SKM-1 treated with dmso at 0.1 percent for 144 hours (cell line): ENCODE measurements at regions not wholly inside any gene's neighbourhood (a gene's known extent, or its start where the extent isn't known, plus 50 kb on each side); places are given as distances from the start of the nearest gene placed in this dataset.
"Not testable (repeated sequence)": the region's sequence is repeated elsewhere in the genome, so short reads cannot be mapped to it uniquely, and the experiment has no call there.

ENCODE experiments used
- DNase-seq: peaks from one replicate; lab custom pipeline; 2025; ENCODE audit not compliant: unreplicated experiment; lab: John Stamatoyannopoulos, UW

- no peak for DNase-seq
These were observed 131.9 kb downstream of the NPR3 start for GRCh38 chr5:32842813-32843530.

GRCh38 chr5:32843531-32843895 lies 132.4 kb downstream of the NPR3 start:
- no peak for DNase-seq

DNA sequence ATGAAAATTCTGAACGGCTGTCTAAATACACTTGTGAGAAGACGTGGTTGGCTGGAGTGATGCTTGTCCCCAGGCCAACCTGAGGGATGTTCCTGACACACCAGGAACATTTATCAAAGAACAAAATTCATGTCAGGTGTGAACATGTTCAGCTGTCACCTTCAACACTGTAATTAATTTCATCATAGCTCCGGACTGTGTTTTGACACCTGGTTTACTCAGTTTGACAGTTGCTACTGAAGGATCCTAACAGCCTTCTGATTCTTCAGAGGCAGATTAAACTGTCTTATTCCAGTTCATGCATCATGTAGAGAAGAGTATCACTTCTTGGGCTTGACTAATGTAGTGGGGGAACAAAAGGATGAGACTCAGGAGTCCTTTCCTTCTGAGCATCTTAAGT lies 134.1 kb downstream of the NPR3 start:
- no peak for DNase-seq

DNA sequence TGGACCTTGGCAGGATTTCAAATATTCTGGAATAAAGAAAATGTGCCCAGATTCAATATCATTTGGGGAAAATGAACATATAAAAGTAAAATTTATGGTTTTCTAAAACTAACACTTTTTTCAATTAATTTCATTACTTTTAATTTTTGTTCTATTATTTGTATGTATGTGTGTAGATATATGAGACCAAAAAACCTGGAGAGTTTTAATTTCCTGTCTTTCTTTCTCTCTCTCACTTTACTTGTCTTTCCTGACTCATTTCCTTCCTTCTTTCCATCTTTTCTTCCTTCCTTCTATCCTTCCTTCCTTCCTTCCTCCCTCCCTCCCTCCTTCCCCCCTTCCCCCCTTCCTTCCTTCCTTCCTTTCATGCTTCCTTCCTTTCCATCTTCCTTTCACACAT lies 137.0 kb downstream of the NPR3 start:
- DNase-seq: no peak

DNA sequence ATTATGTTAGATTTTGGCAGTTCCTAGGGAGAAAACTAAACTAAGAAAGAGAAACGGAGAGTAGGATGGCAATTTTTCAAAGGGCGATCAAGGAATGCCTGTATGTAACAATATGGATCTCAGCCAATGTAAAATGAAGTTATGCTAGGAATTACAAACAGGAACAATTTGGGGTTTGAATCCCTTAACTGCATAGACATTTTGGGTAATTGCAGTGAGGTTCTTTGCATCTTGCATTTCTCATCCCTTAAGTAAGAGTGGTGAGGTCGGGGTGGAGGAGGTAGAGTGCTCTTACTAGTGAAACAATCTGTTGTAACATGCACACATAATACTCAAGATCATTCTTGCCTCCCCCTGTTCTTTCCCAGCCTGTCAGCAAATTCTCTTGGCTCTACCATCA lies 137.6 kb downstream of the NPR3 start:
- no peak for DNase-seq

DNA sequence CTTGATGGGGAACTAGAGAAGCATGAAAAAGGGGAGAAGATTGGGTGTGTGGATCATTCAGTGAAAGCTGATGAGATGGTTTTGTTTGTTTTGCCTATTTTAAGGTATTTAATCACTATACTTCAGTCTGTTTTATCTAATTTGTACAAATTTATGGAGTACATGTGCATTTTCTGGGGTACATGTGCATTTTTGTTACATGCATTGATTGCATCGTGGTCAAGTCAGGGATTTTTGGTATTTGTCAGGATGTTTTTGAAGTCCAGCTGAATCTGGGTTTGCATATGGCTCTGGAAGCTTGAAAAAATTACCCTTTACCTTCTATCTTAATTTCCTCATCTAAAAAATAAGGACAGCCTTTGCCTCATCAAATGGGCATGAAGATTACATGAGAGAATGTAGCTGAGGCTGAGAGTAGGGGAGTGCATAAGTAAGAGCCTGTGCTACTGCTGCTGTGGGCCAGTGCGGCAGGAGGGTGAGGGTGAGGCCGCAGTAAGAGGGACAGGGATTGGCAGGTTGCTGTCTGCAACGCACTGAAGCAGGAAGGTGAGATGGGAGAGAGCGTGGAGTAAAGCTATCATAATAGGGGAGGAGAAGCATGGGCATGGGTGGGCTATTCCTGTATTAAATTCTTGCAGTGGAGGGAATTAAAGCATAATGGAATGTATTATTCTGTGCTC lies 139.8 kb downstream of the NPR3 start:
- no peak for DNase-seq

DNA sequence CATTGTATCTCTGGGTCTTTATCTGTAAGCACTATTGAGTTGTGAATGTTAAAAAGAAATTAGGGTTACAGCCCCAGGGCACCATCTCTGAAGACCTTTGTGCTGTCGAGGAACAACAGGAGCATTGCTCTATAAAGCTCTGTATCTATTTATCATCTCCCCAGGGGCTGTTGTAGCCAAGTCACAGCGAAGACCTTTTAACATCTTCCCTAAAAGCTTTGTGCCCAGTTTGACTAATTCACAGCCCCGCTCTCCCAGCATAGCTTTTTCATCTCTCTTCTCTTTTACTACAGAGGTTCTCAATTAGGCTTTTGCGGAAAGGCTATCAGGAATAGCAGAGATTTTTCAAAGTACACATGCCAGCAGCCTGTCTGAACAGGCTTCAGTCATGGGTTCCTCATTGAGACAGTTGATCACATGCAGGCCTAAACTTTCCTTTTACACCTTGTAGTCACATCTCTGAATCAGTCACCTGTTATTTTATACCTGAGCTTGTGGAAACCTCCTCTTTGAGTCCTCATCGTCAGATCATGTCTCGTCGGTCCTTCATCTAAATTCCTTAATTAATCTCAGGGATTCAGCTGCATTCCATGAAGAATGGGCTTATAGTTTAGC lies 140.5 kb downstream of the NPR3 start:
- DNase-seq: no peak

DNA sequence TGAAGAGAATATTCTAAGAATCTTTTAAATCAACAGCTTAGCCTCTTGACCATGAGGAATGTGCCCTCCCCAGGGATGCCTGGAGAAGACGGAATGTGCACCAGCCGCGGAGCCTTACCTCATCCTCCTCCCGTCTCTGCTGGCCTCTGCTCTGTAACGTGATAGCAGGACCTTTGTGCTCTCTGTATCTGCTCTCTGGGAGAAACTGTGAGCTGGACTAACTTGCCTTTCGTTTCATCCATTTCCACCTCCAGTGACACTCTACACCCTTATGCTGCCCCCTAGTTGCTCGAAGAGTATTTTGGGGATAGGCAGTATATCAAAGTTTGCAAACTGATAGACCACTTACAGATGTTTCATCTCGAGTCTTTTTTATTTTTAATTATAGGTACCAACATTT lies 141.4 kb downstream of the NPR3 start:
- no peak for DNase-seq

- no peak for DNase-seq
These were observed 141.9 kb downstream of the NPR3 start for GRCh38 chr5:32852976-32853375.

- DNase-seq: no peak
These were observed 143.4 kb downstream of the NPR3 start for GRCh38 chr5:32854473-32854872.

DNA sequence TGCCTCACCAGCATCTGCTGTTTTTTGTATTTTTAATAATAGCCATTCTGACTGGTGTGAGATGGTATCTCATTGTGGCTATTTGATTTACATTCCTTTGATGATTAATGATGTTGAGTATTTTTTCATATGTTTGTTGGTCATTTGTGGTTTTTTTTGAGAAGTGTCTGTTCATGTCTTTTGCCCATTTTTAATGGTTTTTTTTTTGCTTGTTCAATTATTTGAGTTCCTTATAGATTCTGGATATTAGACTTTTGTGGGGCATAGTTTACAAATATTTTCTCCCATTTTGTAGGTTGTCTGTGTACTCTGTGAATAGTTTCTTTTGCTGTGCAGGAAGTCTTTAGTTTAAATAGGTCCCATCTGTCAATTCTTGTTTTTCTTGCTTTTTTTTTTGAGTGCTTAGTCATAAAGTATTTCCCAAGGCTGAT lies 148.1 kb downstream of the NPR3 start:
- no peak for DNase-seq

DNA sequence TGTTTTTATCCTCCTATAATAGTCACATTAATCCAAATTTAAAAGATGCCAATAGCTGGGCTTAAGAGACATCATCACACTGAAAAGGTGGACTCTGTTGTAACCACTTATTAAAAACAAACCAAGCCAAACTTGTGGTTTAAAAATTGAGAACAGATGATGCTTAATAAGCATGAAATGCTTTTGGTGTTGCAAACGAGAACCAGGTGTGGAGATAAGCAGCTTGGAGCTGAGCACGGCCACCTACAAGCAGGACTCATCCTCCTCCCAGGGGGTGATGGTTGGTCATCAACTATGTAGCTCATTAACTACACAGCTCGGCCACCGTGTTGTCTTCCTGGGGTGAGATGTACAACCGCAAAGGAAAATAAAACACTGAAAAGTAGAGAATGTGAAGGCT lies 154.4 kb downstream of the NPR3 start:
- no peak for DNase-seq

GRCh38 chr5:32866138-32866537 lies 155.0 kb downstream of the NPR3 start:
- no peak for DNase-seq

GRCh38 chr5:32869216-32869615 lies 158.1 kb downstream of the NPR3 start:
- no peak for DNase-seq

DNA sequence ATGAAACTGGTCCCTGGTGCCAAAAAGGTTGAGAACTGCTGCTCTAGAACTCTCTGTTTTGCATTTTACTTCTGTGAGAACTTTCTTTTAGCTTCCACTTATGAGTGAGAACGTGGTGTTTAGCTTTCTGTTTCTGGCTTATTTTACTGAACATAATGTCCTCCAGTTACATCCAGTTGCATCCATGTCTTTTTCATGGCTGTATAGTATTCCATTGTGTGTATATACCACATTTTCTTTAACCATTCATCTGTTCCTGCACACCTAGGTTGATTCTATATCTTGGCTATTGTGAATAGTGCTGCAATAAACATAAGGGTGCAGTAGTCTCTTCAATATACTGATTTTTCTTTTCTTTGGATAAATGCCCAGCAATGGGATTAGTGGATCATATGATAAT lies 165.7 kb downstream of the NPR3 start:
- DNase-seq: no peak

DNA sequence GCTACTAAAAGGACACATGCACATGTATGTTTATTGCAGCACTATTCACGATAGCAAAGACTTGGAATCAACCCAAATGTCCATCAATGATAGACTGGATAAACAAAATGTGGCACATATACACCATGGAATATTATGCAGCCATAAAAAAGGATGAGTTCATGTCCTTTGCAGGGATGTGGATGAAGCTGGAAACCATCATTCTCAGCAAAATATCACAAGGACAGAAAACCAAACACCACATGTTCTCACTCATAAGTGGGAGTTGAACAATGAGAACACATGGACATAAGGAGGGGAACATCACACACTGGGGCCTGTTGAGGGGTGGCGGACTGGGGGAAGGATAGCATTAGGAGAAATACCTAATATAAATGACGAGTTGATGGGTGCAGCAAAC lies 168.2 kb downstream of the NPR3 start:
- not testable (repeated sequence) for DNase-seq

DNA sequence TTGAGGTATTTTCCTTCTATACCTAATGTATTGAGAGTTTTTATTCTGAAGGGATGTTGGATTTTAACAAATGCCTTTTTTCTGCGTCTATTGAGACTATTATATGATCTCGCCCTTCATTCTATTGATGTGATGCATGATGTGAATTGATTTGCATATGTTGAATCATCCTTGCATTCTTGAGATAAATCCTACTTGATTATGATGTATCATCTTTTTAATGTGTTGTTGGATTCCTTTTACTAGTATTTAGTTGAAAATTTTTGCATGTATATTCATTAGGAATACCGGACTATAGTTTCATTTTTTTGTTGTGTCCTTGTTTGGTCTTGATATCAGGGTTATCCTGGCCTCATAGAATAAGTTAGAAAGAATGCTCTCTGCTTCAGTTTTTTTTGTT lies 169.7 kb downstream of the NPR3 start:
- DNase-seq: no peak

DNA sequence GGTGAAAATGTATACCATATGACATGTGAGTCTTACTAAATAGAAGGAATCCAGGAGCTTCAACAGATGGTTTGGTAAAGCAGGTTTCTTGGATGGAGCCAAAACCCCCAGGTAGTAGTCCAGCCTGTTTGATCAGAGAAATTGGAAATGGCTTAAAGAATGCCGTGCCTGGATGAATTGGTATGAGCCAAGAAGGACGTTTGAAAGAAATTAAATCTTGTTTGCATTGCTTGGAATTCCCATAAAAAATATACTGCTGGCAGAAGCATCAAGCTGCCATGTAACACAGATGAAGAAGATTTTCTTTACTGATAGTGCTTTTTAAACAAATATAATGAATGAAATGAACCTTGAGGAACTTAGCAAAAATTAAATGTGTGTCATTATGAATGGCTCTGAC lies 176.3 kb downstream of the NPR3 start:
- no peak for DNase-seq

GRCh38 chr5:32889078-32889477 lies 178.0 kb downstream of the NPR3 start:
- no peak for DNase-seq

GRCh38 chr5:32903613-32904012 lies 192.5 kb downstream of the NPR3 start:
- no peak for DNase-seq

- no peak for DNase-seq
These were observed 197.5 kb downstream of the NPR3 start for GRCh38 chr5:32908641-32909040.

- DNase-seq: no peak
These were observed 198.1 kb downstream of the NPR3 start for GRCh38 chr5:32909207-32909606.
